Pulmonary artery endothelial cell (primary cell): ENCODE measurements at regions not wholly inside any gene's neighbourhood (a gene's known extent, or its start where the extent isn't known, plus 50 kb on each side); places are given as distances from the start of the nearest gene placed in this dataset.

Experiments
- DNase-seq: peaks from one replicate; pipeline ENCODE4 v3.0.0-alpha.2; 2011; ENCODE audit warnings: low read depth, low spot score

- no peak for DNase-seq
Measured at GRCh38 chr12:85676816-85677749, 159.1 kb downstream of the RASSF9 start.

DNA sequence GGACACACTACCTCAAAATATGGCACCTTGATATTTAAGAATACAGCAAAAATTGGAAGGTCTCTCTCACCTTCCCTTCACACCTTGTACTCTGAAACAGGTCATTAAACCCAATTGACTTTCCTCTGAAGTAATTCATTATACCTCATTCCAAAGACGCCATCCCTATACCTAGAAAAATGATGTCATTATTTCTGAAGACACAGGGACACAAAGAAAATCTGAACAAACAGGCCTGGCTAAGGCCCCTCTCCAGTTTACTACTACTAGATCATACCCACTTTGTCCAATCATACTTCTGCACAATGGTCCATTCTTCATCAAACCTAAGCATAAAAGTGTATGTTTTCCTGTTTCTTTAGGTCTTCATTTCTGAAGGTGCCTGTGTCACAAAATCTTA is 156.9 kb downstream of the RASSF9 start:
- DNase-seq: no peak

DNA sequence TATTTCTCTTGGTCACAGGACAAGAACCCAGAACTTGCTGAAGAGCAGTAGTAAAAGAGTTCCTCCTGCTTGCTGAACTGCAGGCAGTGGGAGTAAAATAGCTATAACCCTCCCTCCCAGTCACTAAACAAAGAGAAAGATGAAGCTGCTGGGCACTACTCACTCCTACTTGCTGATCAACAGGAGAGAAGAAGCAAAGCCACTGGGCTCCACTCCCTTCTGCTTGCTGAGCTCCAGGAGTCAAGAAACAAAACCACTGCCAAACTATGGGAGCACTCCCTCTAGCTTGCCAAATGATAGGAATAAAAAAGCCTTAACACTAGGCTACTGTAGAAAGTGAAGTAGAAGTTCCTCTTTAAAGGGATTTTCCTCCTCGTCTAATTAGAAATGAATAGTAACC is 155.3 kb downstream of the RASSF9 start:
- DNase-seq: no peak

GRCh38 chr12:85681333-85681732 is 154.9 kb downstream of the RASSF9 start:
- DNase-seq: no peak

- no peak for DNase-seq
Measured at GRCh38 chr12:85683051-85683450, 153.2 kb downstream of the RASSF9 start.

GRCh38 chr12:85688837-85689236 is 147.4 kb downstream of the RASSF9 start:
- DNase-seq: no peak

DNA sequence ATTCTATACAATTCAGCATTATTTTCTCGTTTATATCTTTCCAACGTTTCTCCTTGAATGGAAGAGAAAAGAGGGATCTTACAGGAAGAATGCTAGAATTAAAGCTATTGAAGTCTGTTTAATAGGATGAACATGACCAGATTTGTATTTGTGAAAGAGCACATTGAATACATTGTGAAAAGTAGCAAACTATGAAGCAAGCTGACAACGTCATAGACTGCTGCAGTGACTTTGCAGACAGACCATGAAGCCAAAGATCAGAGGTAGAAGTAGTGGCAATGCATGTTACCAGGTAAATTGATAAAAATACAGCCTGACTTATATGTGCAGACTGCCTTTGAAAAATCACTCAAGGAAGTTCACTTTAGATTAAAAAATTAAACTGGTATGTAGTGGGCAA is 146.1 kb downstream of the RASSF9 start:
- no peak for DNase-seq

GRCh38 chr12:85693093-85693665 is 143.0 kb downstream of the RASSF9 start:
- DNase-seq: no peak

- no peak for DNase-seq
Measured at GRCh38 chr12:85695097-85695715, 141.0 kb downstream of the RASSF9 start.

DNA sequence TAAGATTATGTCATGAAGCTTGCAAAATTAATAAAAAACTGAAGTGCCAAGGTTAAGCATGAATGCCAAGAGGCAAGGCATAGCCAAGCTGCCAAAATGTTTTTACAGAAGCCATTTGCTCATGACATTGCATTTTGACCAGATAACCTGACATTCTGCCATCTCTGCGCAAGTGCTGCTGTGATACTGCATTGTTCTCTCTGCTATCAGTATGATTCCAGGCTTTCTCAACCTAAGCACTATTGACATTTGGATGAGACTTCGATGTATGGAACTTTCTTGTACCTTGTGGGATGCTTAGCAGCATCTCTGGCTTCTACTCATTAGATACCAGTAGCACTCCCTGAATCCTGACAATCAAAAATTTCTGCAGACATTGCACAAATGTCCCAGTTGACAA is 139.2 kb downstream of the RASSF9 start:
- no peak for DNase-seq

DNA sequence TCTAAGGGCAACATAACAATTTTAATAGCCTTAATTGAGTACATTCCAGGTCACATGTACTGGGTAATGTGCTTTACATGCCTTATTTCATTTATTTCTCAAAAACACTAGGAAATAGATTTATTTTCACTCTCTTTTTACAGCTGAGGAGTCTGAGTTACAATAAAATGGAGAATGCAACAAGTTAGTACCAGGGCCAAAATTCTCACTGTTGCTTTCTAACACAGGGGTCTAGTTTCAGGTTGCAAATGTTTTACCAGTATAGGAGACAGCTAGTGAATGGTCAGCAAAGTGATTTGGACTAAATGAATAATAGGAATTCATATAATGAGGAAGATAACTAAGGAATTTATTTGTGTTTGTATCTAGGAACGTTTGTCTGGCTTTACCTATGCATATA is 137.3 kb downstream of the RASSF9 start:
- DNase-seq: no peak

DNA sequence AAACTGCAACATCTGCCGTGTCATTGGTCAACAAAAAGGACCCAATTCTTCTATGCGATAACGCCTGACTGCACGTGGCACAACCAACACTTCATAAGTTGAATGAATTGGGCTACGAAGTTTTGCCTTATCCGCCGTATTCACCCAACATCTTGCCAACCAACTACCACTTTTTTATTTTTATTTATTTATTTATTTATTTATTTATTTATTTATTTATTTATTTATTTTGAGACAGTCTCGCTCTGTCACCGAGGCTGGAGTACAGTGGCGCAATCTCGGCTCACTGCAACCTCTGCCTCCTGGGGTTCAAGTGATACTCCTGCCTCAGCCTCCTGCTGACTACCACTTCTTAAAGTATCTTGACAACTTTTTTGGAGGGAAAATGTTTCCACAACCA is 127.4 kb downstream of the RASSF9 start:
- DNase-seq: no peak

DNA sequence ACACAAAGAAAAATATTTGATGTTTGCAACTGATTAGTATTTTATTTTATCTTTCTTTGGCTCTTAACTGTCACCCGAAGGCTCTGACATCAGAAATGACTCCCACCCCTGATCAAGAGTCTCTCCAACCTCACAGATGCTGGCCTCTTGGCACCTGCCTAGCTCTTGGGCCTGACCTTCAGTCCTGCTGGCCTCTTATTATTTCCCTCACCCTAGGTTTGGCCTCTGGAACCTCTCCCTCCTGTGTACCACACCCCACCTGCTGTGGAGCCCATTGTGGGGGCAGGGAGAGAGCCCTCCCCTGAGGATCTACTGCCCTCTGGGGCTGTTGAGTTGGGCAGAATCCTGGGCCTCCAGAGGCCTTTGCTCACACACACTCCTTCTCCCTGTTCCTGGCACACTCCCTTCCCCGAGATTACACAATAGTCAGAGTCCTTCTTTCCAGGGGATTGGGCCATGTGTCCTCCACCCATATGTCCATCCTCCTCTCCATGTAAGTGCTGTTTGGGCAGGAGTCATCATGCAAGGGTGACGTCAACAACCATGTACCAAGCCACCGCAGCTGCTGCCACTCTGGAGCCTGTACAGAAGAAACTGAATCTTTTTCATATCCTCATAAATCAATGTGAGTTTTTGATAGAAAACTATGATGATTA is 124.3 kb downstream of the RASSF9 start:
- DNase-seq: no peak

DNA sequence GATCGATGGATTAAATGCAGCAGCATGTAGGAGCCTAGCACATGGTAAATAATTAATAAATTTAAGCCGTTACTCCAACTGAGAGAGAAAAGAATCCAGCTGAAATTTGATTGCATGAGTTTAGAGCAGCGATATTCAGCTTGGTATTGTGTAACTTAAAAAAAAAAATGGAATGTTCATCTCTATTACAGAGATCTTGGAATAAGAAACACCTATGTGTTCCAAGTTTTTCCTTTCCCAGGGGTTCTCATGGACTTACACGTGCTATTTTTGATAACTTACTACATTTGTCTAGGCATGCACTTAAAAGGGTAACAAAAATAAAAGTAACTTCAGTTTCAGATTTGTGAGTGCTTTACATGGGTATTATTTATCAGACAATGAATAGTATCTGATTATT is 122.8 kb downstream of the RASSF9 start:
- no peak for DNase-seq

DNA sequence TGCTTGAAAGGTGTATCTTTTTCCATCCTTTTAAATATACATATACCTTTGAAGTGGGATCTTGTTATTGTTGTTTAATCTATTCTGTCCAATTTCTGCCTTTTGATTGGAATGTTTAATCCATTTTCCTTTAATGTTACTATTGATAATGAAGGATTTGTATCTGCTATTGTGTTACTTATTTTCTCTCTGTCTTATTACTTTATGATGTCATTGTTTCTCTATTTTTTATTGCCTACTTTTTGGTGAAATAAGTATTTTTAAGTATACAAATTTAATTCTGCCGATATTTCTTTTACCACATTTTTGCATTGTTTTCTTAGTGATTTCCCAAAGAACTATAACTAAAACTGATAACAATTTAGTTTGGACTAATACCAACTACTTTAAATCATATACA is 121.8 kb downstream of the RASSF9 start:
- DNase-seq: no peak

DNA sequence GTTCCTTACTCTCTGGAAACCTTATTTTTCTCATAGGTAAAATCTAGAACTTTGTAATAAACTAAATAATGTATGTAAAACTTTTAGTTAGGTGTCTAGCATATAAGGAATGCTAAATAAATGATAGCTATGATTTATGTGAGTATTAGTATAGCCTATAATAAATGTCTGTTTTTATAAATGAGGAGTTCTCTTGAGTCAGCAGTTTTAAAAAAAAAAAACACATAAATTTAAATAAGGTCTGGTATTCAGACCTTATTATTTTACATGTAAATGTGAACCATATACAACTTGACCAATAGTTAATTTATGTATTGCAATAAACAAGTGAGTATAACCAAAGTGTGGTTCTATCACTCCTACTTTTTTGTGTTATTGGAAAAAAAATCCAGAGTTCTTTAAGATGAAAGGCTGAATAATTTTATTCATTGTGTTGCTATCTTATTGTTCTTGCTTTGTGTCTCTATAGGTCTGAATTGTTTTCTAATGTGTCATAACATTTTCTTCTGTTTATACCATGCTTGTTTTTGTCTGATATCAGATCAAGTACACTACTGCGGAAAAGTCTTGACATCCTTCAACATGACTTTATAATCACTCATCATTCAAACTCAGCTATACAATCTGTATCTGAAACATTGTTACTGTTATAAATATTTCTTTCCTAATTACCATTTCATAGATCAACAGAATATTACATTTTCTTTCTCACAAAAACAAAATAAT is 115.7 kb downstream of the RASSF9 start:
- DNase-seq: peak; percentile 15

DNA sequence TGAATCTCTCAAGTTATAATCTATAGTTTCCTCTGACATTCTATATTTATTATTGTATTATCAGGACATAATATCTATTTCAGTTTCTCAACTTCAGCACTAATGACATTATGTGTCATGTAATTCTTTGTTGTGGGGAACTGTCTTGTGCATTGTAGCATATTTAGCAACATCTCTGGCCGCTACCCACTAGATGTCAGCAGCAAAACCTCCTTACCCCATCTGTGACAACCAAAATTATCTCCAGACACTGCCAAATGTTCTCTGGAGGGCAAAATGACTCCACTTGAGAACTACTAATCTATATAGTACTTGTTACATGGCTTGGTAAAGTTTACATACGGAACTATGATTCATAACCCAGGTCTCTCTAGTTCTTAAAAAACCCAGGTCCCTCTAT is 110.2 kb downstream of the RASSF9 start:
- no peak for DNase-seq

- no peak for DNase-seq
Measured at GRCh38 chr12:85733221-85733840, 102.9 kb downstream of the RASSF9 start.

DNA sequence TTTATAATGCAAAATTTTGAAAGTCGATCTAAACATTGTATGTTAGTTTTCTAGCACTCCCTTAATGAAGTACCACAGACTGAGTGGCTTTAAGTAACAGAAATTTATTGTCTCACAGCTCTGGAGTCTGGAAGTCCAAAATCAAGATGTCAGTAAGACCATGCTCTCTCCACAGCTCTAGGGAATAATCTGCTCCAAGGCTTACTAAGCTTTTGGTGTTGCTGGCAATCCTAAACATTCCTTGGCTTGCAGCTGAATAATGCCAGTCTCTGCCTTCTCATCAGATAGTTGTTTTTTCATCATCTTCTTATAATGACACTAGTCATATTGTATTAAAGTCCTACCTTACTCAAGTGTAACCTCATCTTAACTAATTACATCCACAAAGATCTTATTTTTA is 102.2 kb downstream of the RASSF9 start:
- DNase-seq: no peak

GRCh38 chr12:85740186-85740585 is 96.0 kb downstream of the RASSF9 start:
- DNase-seq: no peak

- DNase-seq: no peak
Measured at GRCh38 chr12:85741046-85741445, 95.2 kb downstream of the RASSF9 start.
